GM23338 (cell line): ENCODE measurements at regions not wholly inside any gene's neighbourhood (a gene's known extent, or its start where the extent isn't known, plus 50 kb on each side); places are given as distances from the start of the nearest gene placed in this dataset.

Source experiments
- ATAC-seq: fragments of 200-7000 bp; cut with Tn5 transposase; 3 replicates; pipeline ENCODE4 v1.9.1; 2020
- DNase-seq: peaks from one replicate; pipeline ENCODE4 v3.0.0-alpha.2; 2015; ENCODE audit warnings: low spot score
- H2AFZ ChIP-seq: fragments of 200-600 bp; sonication (generic); 2 replicates; pipeline ENCODE4 v1.8.0; 2016; ENCODE audit warnings: antibody characterized with exemption, mild to moderate bottlenecking, moderate library complexity
- H3F3A ChIP-seq: fragments of 200-600 bp; sonication (generic); replicated peaks from 2 replicates; pipeline ENCODE4 v1.8.0; 2017; ENCODE audit warnings: antibody characterized with exemption, mixed run types, low read depth
- H3K27ac ChIP-seq: fragments of 200-600 bp; sonication (generic); 2 replicates; pipeline ENCODE4 v1.6.1; 2016; ENCODE audit warnings: low read depth
- H3K27me3 ChIP-seq: fragments of 200-600 bp; sonication (generic); 2 replicates; pipeline ENCODE4 v1.8.0; 2016; ENCODE audit warnings: mild to moderate bottlenecking, mixed run types, moderate library complexity; ENCODE audit not compliant: insufficient read depth
- H3K36me3 ChIP-seq: fragments of 200-600 bp; sonication (generic); 2 replicates; pipeline ENCODE4 v1.8.0; 2016; ENCODE audit warnings: mild to moderate bottlenecking; ENCODE audit not compliant: insufficient read depth
- H3K4me1 ChIP-seq: fragments of 200-600 bp; sonication (generic); 2 replicates; pipeline ENCODE4 v1.8.0; 2016; ENCODE audit warnings: mild to moderate bottlenecking, moderate library complexity; ENCODE audit not compliant: insufficient read depth
- H3K4me2 ChIP-seq: fragments of 200-600 bp; sonication (generic); 2 replicates; pipeline ENCODE4 v1.7.1; 2017; ENCODE audit warnings: mixed run types
- H3K4me3 ChIP-seq: fragments of 200-600 bp; sonication (generic); 2 replicates; pipeline ENCODE4 v1.6.1; 2016; ENCODE audit warnings: mixed run types
- H3K79me2 ChIP-seq: fragments of 200-600 bp; sonication (generic); replicated peaks from 2 replicates; pipeline ENCODE4 v1.8.0; 2017; ENCODE audit warnings: mild to moderate bottlenecking; ENCODE audit not compliant: insufficient read depth
- H3K9me2 ChIP-seq: fragments of 200-600 bp; sonication (generic); 2 replicates; pipeline ENCODE4 v1.8.0; 2017; ENCODE audit not compliant: insufficient read depth
- H4K20me1 ChIP-seq: fragments of 200-600 bp; sonication (generic); replicated peaks from 2 replicates; pipeline ENCODE4 v1.8.0; 2017; ENCODE audit warnings: mild to moderate bottlenecking; ENCODE audit not compliant: insufficient read depth
- H3K27ac Mint-ChIP-seq: 2 replicates; pipeline ENCODE4 v1.8.0; 2020; ENCODE audit warnings: inconsistent platforms, mild to moderate bottlenecking, moderate library complexity, mixed read lengths
- H3K27me3 Mint-ChIP-seq: 3 replicates; pipeline ENCODE4 v1.8.0; 2022; ENCODE audit warnings: low read depth, mild to moderate bottlenecking, moderate library complexity, mixed read lengths, inconsistent platforms; ENCODE audit not compliant: insufficient read depth, poor library complexity
- H3K36me3 Mint-ChIP-seq: 3 replicates; pipeline ENCODE4 v1.8.0; 2021; ENCODE audit warnings: low read depth, mild to moderate bottlenecking, inconsistent platforms, moderate library complexity, mixed read lengths
- H3K4me1 Mint-ChIP-seq: 3 replicates; pipeline ENCODE4 v1.8.0; 2020; ENCODE audit warnings: mild to moderate bottlenecking, inconsistent platforms, mixed read lengths
- H3K4me3 Mint-ChIP-seq: 3 replicates; pipeline ENCODE4 v1.8.0; 2021; ENCODE audit warnings: moderate library complexity, mild to moderate bottlenecking, inconsistent platforms, mixed read lengths
- H3K9me3 Mint-ChIP-seq: 3 replicates; pipeline ENCODE4 v1.8.0; 2020; ENCODE audit warnings: moderate library complexity, mild to moderate bottlenecking, inconsistent platforms, mixed read lengths
- CREB1 ChIP-seq: fragments of 250-450 bp; sonication (Bioruptor Pico); IDR thresholded peaks from 2 replicates; pipeline ENCODE4 v1.5.0; 2020; ENCODE audit warnings: low read depth, mild to moderate bottlenecking, moderate library complexity
- EZH2 ChIP-seq: fragments of 200-600 bp; sonication (generic); IDR thresholded peaks from one replicate; pipeline ENCODE4 v1.8.0; 2017; ENCODE audit warnings: antibody characterized with exemption, mild to moderate bottlenecking, low read depth; ENCODE audit not compliant: unreplicated experiment
- EZH2phosphoT487 ChIP-seq: fragments of 200-600 bp; sonication (generic); IDR thresholded peaks from one replicate; pipeline ENCODE4 v1.8.1; 2018; ENCODE audit warnings: antibody characterized with exemption; ENCODE audit not compliant: unreplicated experiment
- JUNB ChIP-seq: IDR thresholded peaks from one replicate; pipeline ENCODE4 v1.6.1; 2016; ENCODE audit warnings: antibody characterized with exemption; ENCODE audit not compliant: unreplicated experiment
- NANOG ChIP-seq: IDR thresholded peaks from 2 replicates; pipeline ENCODE4 v1.6.1; 2016; ENCODE audit warnings: antibody characterized with exemption, borderline replicate concordance
- POLR2AphosphoS5 ChIP-seq: IDR thresholded peaks from 2 replicates; pipeline ENCODE4 v1.6.1; 2016; ENCODE audit warnings: antibody characterized with exemption, low read depth
- STAT1 ChIP-seq: IDR thresholded peaks from one replicate; pipeline ENCODE4 v1.6.1; 2016; ENCODE audit warnings: antibody characterized with exemption; ENCODE audit not compliant: unreplicated experiment
- ZNF114 ChIP-seq: fragments of 250-450 bp; sonication (Bioruptor Pico); IDR thresholded peaks from 2 replicates; pipeline ENCODE4 v1.5.0; 2020; ENCODE audit warnings: mild to moderate bottlenecking, moderate library complexity
- ZNF331 ChIP-seq: fragments of 250-450 bp; sonication (Bioruptor Pico); IDR thresholded peaks from 2 replicates; pipeline ENCODE4 v1.5.0; 2020; ENCODE audit warnings: low read depth, mild to moderate bottlenecking, moderate library complexity
- TF ChIP-seq, protein P1 (sequence below): IDR thresholded peaks from one replicate; pipeline ENCODE4 v1.6.1; 2018; ENCODE audit warnings: antibody characterized with exemption; ENCODE audit not compliant: unreplicated experiment
- TF ChIP-seq, protein P2 (sequence below): fragments of 250-450 bp; sonication (Bioruptor Pico); IDR thresholded peaks from 2 replicates; pipeline ENCODE4 v1.5.0; 2020; ENCODE audit warnings: mild to moderate bottlenecking, moderate library complexity
- TF ChIP-seq, protein P3 (sequence below): IDR thresholded peaks from 2 replicates; pipeline ENCODE4 v1.6.1; 2016; ENCODE audit warnings: antibody characterized with exemption
- TF ChIP-seq, protein P4 (sequence below), 2 experiments: fragments of 200-600 bp in 1 of 2; sonication (generic) in 1 of 2; conservative IDR thresholded peaks; 2 replicates each; pipeline versions ENCODE4 v1.5.1 to v1.6.1; 2016 to 2017; ENCODE audit warnings: antibody characterized with exemption in 2 of 2, low read depth in 2 of 2, mild to moderate bottlenecking in 2 of 2, moderate library complexity in 1 of 2

DNA sequence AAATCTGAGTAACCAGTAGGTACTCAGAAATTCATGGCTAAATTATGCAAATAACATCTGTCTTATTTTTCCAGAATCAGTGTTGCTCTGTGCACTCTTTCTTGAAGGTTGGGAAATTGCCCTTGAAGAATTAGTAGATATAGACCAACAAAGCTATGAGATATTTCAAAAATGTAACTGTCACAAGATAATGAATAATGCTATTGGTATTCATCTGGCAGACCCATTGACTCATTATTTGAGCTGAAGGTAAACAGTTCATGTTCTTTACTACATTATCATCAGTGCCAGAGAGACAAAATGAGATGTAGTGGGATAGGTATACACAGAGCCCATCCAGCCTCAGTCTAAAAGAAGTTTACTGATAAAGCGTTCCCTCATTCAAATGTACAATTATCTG is 274.7 kb downstream of the CASP12 start:
- Mint-ChIP-seq H3K4me1 (peaks cover 27% of the 10 kb centered on the region), H3K36me3 (peaks cover 25% of the 10 kb centered on the region), H3K4me3 (no peak overlapping the region), H3K9me3 (peaks cover 3% of the 10 kb centered on the region; the same call in 2 of the 3 replicates), H3K27ac (peak overlapping the region; percentile 97), H3K27me3 (no peaks in the 10 kb centered on the region)
- Histone ChIP-seq H3K4me3 (no peak overlapping the region), H3K4me2 (peak overlapping the region; percentile 13), H3K9me2 (0 out of 2 replicates have a peak, but pooled peaks cover 7% of the 10 kb centered on the region), H3K27ac (peak overlapping the region; percentile 70), H3K4me1 (peaks cover 27% of the 10 kb centered on the region), H4K20me1 (no peaks in the 10 kb centered on the region), H3K27me3 (no peaks in the 10 kb centered on the region), H2AFZ (no peak overlapping the region), H3K79me2 (no peaks in the 10 kb centered on the region), H3K36me3 (no peaks in the 10 kb centered on the region), H3F3A (no peaks in the 10 kb centered on the region)
- DNase-seq, result no peak
- TF ChIP-seq ZNF331, result no peak
- TF ChIP-seq, protein P1, sequence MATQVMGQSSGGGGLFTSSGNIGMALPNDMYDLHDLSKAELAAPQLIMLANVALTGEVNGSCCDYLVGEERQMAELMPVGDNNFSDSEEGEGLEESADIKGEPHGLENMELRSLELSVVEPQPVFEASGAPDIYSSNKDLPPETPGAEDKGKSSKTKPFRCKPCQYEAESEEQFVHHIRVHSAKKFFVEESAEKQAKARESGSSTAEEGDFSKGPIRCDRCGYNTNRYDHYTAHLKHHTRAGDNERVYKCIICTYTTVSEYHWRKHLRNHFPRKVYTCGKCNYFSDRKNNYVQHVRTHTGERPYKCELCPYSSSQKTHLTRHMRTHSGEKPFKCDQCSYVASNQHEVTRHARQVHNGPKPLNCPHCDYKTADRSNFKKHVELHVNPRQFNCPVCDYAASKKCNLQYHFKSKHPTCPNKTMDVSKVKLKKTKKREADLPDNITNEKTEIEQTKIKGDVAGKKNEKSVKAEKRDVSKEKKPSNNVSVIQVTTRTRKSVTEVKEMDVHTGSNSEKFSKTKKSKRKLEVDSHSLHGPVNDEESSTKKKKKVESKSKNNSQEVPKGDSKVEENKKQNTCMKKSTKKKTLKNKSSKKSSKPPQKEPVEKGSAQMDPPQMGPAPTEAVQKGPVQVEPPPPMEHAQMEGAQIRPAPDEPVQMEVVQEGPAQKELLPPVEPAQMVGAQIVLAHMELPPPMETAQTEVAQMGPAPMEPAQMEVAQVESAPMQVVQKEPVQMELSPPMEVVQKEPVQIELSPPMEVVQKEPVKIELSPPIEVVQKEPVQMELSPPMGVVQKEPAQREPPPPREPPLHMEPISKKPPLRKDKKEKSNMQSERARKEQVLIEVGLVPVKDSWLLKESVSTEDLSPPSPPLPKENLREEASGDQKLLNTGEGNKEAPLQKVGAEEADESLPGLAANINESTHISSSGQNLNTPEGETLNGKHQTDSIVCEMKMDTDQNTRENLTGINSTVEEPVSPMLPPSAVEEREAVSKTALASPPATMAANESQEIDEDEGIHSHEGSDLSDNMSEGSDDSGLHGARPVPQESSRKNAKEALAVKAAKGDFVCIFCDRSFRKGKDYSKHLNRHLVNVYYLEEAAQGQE, result no peak
- no peak for TF ChIP-seq STAT1
- TF ChIP-seq, protein P2, sequence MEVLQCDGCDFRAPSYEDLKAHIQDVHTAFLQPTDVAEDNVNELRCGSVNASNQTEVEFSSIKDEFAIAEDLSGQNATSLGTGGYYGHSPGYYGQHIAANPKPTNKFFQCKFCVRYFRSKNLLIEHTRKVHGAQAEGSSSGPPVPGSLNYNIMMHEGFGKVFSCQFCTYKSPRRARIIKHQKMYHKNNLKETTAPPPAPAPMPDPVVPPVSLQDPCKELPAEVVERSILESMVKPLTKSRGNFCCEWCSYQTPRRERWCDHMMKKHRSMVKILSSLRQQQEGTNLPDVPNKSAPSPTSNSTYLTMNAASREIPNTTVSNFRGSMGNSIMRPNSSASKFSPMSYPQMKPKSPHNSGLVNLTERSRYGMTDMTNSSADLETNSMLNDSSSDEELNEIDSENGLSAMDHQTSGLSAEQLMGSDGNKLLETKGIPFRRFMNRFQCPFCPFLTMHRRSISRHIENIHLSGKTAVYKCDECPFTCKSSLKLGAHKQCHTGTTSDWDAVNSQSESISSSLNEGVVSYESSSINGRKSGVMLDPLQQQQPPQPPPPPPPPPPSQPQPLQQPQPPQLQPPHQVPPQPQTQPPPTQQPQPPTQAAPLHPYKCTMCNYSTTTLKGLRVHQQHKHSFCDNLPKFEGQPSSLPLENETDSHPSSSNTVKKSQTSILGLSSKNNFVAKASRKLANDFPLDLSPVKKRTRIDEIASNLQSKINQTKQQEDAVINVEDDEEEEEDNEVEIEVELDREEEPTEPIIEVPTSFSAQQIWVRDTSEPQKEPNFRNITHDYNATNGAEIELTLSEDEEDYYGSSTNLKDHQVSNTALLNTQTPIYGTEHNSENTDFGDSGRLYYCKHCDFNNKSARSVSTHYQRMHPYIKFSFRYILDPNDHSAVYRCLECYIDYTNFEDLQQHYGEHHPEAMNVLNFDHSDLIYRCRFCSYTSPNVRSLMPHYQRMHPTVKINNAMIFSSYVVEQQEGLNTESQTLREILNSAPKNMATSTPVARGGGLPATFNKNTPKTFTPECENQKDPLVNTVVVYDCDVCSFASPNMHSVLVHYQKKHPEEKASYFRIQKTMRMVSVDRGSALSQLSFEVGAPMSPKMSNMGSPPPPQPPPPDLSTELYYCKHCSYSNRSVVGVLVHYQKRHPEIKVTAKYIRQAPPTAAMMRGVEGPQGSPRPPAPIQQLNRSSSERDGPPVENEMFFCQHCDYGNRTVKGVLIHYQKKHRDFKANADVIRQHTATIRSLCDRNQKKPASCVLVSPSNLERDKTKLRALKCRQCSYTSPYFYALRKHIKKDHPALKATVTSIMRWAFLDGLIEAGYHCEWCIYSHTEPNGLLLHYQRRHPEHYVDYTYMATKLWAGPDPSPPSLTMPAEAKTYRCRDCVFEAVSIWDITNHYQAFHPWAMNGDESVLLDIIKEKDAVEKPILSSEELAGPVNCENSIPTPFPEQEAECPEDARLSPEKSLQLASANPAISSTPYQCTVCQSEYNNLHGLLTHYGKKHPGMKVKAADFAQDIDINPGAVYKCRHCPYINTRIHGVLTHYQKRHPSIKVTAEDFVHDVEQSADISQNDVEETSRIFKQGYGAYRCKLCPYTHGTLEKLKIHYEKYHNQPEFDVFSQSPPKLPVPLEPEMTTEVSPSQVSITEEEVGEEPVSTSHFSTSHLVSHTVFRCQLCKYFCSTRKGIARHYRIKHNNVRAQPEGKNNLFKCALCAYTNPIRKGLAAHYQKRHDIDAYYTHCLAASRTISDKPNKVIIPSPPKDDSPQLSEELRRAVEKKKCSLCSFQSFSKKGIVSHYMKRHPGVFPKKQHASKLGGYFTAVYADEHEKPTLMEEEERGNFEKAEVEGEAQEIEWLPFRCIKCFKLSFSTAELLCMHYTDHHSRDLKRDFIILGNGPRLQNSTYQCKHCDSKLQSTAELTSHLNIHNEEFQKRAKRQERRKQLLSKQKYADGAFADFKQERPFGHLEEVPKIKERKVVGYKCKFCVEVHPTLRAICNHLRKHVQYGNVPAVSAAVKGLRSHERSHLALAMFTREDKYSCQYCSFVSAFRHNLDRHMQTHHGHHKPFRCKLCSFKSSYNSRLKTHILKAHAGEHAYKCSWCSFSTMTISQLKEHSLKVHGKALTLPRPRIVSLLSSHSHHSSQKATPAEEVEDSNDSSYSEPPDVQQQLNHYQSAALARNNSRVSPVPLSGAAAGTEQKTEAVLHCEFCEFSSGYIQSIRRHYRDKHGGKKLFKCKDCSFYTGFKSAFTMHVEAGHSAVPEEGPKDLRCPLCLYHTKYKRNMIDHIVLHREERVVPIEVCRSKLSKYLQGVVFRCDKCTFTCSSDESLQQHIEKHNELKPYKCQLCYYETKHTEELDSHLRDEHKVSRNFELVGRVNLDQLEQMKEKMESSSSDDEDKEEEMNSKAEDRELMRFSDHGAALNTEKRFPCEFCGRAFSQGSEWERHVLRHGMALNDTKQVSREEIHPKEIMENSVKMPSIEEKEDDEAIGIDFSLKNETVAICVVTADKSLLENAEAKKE (CRISPR knock-in tag), result no peak
- TF ChIP-seq, protein P3, sequence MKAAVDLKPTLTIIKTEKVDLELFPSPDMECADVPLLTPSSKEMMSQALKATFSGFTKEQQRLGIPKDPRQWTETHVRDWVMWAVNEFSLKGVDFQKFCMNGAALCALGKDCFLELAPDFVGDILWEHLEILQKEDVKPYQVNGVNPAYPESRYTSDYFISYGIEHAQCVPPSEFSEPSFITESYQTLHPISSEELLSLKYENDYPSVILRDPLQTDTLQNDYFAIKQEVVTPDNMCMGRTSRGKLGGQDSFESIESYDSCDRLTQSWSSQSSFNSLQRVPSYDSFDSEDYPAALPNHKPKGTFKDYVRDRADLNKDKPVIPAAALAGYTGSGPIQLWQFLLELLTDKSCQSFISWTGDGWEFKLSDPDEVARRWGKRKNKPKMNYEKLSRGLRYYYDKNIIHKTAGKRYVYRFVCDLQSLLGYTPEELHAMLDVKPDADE, result no peak
- no peak for TF ChIP-seq ZNF114 (CRISPR knock-in tag)
- TF ChIP-seq, protein P4, sequence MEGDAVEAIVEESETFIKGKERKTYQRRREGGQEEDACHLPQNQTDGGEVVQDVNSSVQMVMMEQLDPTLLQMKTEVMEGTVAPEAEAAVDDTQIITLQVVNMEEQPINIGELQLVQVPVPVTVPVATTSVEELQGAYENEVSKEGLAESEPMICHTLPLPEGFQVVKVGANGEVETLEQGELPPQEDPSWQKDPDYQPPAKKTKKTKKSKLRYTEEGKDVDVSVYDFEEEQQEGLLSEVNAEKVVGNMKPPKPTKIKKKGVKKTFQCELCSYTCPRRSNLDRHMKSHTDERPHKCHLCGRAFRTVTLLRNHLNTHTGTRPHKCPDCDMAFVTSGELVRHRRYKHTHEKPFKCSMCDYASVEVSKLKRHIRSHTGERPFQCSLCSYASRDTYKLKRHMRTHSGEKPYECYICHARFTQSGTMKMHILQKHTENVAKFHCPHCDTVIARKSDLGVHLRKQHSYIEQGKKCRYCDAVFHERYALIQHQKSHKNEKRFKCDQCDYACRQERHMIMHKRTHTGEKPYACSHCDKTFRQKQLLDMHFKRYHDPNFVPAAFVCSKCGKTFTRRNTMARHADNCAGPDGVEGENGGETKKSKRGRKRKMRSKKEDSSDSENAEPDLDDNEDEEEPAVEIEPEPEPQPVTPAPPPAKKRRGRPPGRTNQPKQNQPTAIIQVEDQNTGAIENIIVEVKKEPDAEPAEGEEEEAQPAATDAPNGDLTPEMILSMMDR (conservative IDR thresholded peaks at IDR 0.05; ENCODE audit: low read depth in 2 of 2), result no peak
- no peak for TF ChIP-seq CREB1
- no peak for TF ChIP-seq EZH2
- no peak for TF ChIP-seq POLR2AphosphoS5
- no peak for TF ChIP-seq EZH2phosphoT487
- TF ChIP-seq NANOG, result no peak
- no peak for TF ChIP-seq JUNB
- ATAC-seq, result no peak
